ENCODE measurements at regions not wholly inside any gene's neighbourhood (a gene's known extent, or its start where the extent isn't known, plus 50 kb on each side); places are given as distances from the start of the nearest gene placed in this dataset.

GRCh38 chr11:116387641-116388040, 385.1 kb downstream of the BUD13 start:
- Mint-ChIP-seq H3K27me3 (peaks cover 7 to 14% of the 10 kb centered on the region in 2 donors), H3K9me3 (no peaks in the 10 kb centered on the region), H3K4me1 (ENCODE audit: low read depth in 2 of 2) (no peaks in the 10 kb centered on the region), H3K4me3 (no peak overlapping the region), H3K36me3 (no peaks in the 10 kb centered on the region), H3K27ac (no peak overlapping the region)
- ATAC-seq (peak in 1 of 2 donors; percentile 53), DNase-seq (ENCODE audit: low spot score) (no peak)

GRCh38 chr11:116386118-116386699, 386.6 kb downstream of the BUD13 start:
- Mint-ChIP-seq H3K4me3 (no peak overlapping the region), H3K4me1 (ENCODE audit: low read depth in 2 of 2) (no peaks in the 10 kb centered on the region), H3K27me3 (peaks cover 16 to 23% of the 10 kb centered on the region in 2 donors), H3K27ac (no peak overlapping the region), H3K36me3 (no peaks in the 10 kb centered on the region), H3K9me3 (no peaks in the 10 kb centered on the region)
- ATAC-seq (no peak), DNase-seq (ENCODE audit: low spot score) (no peak)

- no peak for ATAC-seq
Observed at GRCh38 chr11:116384876-116385275, 387.9 kb downstream of the BUD13 start.

GRCh38 chr11:116384407-116384806, 388.4 kb downstream of the BUD13 start:
- ATAC-seq (peak; percentile 33 to 37), DNase-seq (ENCODE audit: low spot score) (no peak)
- Mint-ChIP-seq H3K27ac (no peak overlapping the region), H3K9me3 (no peaks in the 10 kb centered on the region), H3K4me1 (ENCODE audit: low read depth in 2 of 2) (no peaks in the 10 kb centered on the region), H3K4me3 (no peak overlapping the region), H3K36me3 (no peaks in the 10 kb centered on the region), H3K27me3 (peaks cover 16 to 38% of the 10 kb centered on the region in 2 donors)

More at GRCh38 chr11:116384876-116385275, 387.9 kb downstream of the BUD13 start:
- no peak overlapping the region for H3K27ac Mint-ChIP-seq
- peaks cover 16 to 33% of the 10 kb centered on the region in 2 donors for H3K27me3 Mint-ChIP-seq
- no peaks in the 10 kb centered on the region for H3K4me1 Mint-ChIP-seq (ENCODE audit: low read depth in 2 of 2)
- no peaks in the 10 kb centered on the region for H3K36me3 Mint-ChIP-seq
- no peak for DNase-seq (ENCODE audit: low spot score)
- no peak overlapping the region for H3K4me3 Mint-ChIP-seq
- H3K9me3 Mint-ChIP-seq, result no peaks in the 10 kb centered on the region

GRCh38 chr11:116379185-116379828, 393.5 kb downstream of the BUD13 start:
- Mint-ChIP-seq H3K36me3 (no peaks in the 10 kb centered on the region), H3K9me3 (peaks cover 4% of the 10 kb centered on the region), H3K4me3 (no peak overlapping the region), H3K27ac (no peak overlapping the region), H3K4me1 (ENCODE audit: low read depth in 2 of 2) (no peaks in the 10 kb centered on the region), H3K27me3 (peaks cover 22 to 62% of the 10 kb centered on the region in 2 donors)
- ATAC-seq (no peak), DNase-seq (ENCODE audit: low spot score) (no peak)

- Mint-ChIP-seq H3K27me3 (peaks cover 21 to 55% of the 10 kb centered on the region in 2 donors), H3K9me3 (peaks cover 4% of the 10 kb centered on the region), H3K4me1 (ENCODE audit: low read depth in 2 of 2) (no peaks in the 10 kb centered on the region), H3K4me3 (no peak overlapping the region), H3K27ac (no peak overlapping the region), H3K36me3 (no peaks in the 10 kb centered on the region)
- ATAC-seq, result no peak
- DNase-seq (ENCODE audit: low spot score), result no peak
Observed at GRCh38 chr11:116376547-116376946, 396.2 kb downstream of the BUD13 start.

GRCh38 chr11:116376054-116376453, 396.7 kb downstream of the BUD13 start:
- Mint-ChIP-seq H3K27ac (no peak overlapping the region), H3K4me3 (no peak overlapping the region), H3K27me3 (peaks cover 18 to 51% of the 10 kb centered on the region in 2 donors), H3K36me3 (no peaks in the 10 kb centered on the region), H3K9me3 (peaks cover 4% of the 10 kb centered on the region), H3K4me1 (ENCODE audit: low read depth in 2 of 2) (no peaks in the 10 kb centered on the region)
- DNase-seq (ENCODE audit: low spot score), result no peak
- no peak for ATAC-seq

GRCh38 chr11:116375221-116375620, 397.6 kb downstream of the BUD13 start:
- ATAC-seq (no peak), DNase-seq (ENCODE audit: low spot score) (no peak)
- H3K9me3 Mint-ChIP-seq, result peaks cover 4% of the 10 kb centered on the region
- no peaks in the 10 kb centered on the region for H3K36me3 Mint-ChIP-seq
- peaks cover 14 to 44% of the 10 kb centered on the region in 2 donors for H3K27me3 Mint-ChIP-seq
- no peak overlapping the region for H3K4me3 Mint-ChIP-seq
- H3K27ac Mint-ChIP-seq, result no peak overlapping the region
- no peaks in the 10 kb centered on the region for H3K4me1 Mint-ChIP-seq (ENCODE audit: low read depth in 2 of 2)

- no peaks in the 10 kb centered on the region for H3K4me1 Mint-ChIP-seq (ENCODE audit: low read depth in 2 of 2)
- no peak overlapping the region for H3K27ac Mint-ChIP-seq
- ATAC-seq (no peak), DNase-seq (ENCODE audit: low spot score) (no peak)
- H3K4me3 Mint-ChIP-seq, result no peak overlapping the region
- peaks cover 11 to 33% of the 10 kb centered on the region in 2 donors for H3K27me3 Mint-ChIP-seq
- H3K36me3 Mint-ChIP-seq, result no peaks in the 10 kb centered on the region
- H3K9me3 Mint-ChIP-seq, result peaks cover 2% of the 10 kb centered on the region
Observed at GRCh38 chr11:116374085-116374484, 398.7 kb downstream of the BUD13 start.

GRCh38 chr11:116373104-116373944, 399.5 kb downstream of the BUD13 start:
- H3K27me3 Mint-ChIP-seq, result peaks cover 12 to 30% of the 10 kb centered on the region in 2 donors
- no peak for DNase-seq (ENCODE audit: low spot score)
- H3K4me1 Mint-ChIP-seq (ENCODE audit: low read depth in 2 of 2), result no peaks in the 10 kb centered on the region
- no peaks in the 10 kb centered on the region for H3K36me3 Mint-ChIP-seq
- no peak for ATAC-seq
- H3K4me3 Mint-ChIP-seq, result no peak overlapping the region
- no peak overlapping the region for H3K27ac Mint-ChIP-seq
- no peaks in the 10 kb centered on the region for H3K9me3 Mint-ChIP-seq

- no peaks in the 10 kb centered on the region for H3K4me1 Mint-ChIP-seq (ENCODE audit: low read depth in 2 of 2)
- H3K27ac Mint-ChIP-seq, result no peak overlapping the region
- H3K4me3 Mint-ChIP-seq, result no peak overlapping the region
- no peak for ATAC-seq
- no peak for DNase-seq (ENCODE audit: low spot score)
- H3K36me3 Mint-ChIP-seq, result no peaks in the 10 kb centered on the region
- no peaks in the 10 kb centered on the region for H3K9me3 Mint-ChIP-seq
- H3K27me3 Mint-ChIP-seq, result peaks cover 14 to 35% of the 10 kb centered on the region in 2 donors
Observed at GRCh38 chr11:116371146-116371545, 401.6 kb downstream of the BUD13 start.

- Mint-ChIP-seq H3K36me3 (no peaks in the 10 kb centered on the region), H3K27ac (no peak overlapping the region), H3K27me3 (peaks cover 11 to 23% of the 10 kb centered on the region in 2 donors), H3K4me1 (ENCODE audit: low read depth in 2 of 2) (no peaks in the 10 kb centered on the region), H3K4me3 (no peak overlapping the region), H3K9me3 (no peaks in the 10 kb centered on the region)
- DNase-seq (ENCODE audit: low spot score), result no peak
- ATAC-seq, result no peak
Observed at GRCh38 chr11:116368784-116369183, 404.0 kb downstream of the BUD13 start.

GRCh38 chr11:116366980-116367645, 405.7 kb downstream of the BUD13 start:
- H3K4me3 Mint-ChIP-seq, result no peak overlapping the region
- DNase-seq (ENCODE audit: low spot score) (no peak), ATAC-seq (no peak)
- H3K27me3 Mint-ChIP-seq, result peaks cover 6 to 17% of the 10 kb centered on the region in 2 donors
- no peaks in the 10 kb centered on the region for H3K9me3 Mint-ChIP-seq
- H3K4me1 Mint-ChIP-seq (ENCODE audit: low read depth in 2 of 2), result no peaks in the 10 kb centered on the region
- H3K36me3 Mint-ChIP-seq, result no peaks in the 10 kb centered on the region
- no peak overlapping the region for H3K27ac Mint-ChIP-seq

Measured in natural killer cell treated with Interleukin-12 subunit alpha and Interleukin-12 subunit beta and Interleukin-15 and Interleukin-18, amount 100 ng/mL, for 72 hours (primary cell).